ENCODE measurements at regions not wholly inside any gene's neighbourhood (a gene's known extent, or its start where the extent isn't known, plus 50 kb on each side); places are given as distances from the start of the nearest gene placed in this dataset.

DNA sequence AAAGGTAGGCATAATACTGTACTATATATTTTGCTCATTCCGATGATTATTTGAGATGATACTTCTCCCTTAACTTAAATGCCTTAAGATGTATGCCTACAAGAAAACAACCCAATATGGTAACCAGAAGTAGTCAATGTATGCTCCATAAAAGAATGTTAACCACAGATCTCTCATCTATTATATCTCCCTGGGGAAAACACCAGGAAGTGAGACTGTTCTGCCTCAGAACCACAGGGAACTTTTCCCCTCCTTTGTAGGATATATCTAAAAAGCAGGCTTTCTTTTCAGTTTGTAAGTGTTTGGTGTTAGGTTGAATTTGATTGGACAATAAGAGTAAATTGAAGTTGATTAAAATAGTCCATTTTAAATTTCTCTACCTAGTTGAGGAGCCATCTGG is 1160.5 kb upstream of the NXPH2 start:
- no peak for DNase-seq

- DNase-seq: no peak
These were observed 1145.7 kb upstream of the NXPH2 start for GRCh38 chr2:139925903-139926302.

DNA sequence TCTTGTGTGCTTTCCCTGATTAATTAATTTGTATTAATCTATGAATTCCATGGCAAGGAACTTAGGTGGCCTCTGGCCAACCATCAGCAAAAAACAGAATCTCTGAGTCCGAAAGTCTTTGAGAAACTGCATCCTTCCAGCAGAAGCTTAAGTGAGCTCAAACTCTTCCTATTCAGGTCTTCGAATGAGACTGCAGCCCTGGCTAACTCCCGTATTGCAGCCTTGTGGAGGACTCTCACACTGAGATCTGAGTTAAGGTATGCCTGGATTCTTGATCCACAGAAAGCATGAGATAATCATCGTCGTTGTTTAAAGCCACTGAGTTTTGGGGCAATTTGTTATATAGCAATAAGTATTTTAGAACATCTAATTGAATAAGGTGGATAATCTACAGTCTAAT is 1143.9 kb upstream of the NXPH2 start:
- DNase-seq: no peak

- no peak for DNase-seq
These were observed 1138.8 kb upstream of the NXPH2 start for GRCh38 chr2:139918982-139919381.

DNA sequence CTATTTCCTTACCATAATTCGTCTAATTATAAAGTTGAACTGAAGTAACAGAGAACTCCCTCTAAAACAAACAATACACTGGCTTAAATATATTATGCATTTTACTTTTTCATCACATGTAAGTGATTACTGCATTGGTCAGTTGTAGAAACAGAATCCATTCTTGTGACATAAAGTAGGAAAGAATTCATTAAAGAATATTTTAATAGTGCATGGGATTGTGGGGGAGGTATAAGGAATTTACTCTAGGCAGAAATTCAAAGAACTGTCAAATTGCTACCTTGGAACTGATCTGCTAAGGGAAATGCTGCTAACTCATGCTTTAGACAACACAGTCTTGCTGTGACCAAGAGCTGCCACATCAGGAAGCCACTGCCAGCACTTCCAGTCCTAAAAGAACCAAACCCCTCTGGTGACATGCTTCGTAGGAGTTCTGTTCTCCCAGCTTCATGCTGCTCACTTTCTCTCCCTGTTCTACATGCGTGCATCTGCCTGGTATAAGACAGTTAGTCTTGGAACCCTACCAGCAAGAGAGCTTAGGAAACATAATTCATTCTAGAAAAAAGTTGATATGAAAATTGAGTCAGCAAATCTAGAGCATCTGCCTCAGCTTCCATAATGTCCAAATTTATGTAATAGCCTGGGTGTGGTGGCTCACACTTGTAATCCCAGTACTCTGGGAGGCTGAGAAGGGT is 1137.6 kb upstream of the NXPH2 start:
- no peak for DNase-seq

GRCh38 chr2:139916822-139917221 is 1136.6 kb upstream of the NXPH2 start:
- no peak for DNase-seq

DNA sequence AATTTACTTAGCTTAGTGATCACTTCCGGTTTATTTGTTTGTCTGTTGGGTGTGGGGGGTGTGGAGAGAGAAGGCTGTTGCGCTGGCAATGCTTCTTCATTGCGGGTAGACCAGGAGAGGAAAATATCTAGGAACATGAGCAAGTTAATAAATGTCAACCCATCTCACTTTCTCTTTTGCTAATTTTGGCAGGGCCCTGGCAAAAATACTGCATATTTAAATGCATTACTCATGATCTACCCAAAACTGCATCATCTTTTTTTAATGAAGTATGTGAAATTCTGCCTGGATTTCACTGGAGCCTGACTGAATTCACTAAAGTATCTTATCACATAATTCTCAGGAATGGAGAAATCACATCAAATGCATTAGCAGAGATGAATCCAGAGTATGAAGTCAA is 1131.0 kb upstream of the NXPH2 start:
- no peak for DNase-seq

- no peak for DNase-seq
These were observed 1128.9 kb upstream of the NXPH2 start for GRCh38 chr2:139909136-139909535.

DNA sequence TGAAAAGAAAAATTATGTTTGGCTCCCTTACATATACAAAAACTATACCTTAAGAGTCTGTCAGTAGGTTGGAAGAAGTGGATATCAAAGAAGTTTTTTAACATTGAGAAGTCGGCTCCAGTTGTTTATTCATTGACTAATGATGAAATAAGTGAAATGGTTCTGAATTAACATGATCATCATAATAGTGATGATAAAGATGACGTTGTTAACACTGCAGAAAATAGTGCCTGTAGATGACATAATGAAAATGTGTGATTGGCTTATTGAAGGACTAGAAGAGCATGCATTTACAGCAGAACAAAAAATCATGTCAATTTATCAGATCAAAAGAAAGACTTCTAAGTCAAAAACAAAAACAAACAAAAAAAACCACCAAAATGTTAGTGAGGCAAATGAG is 1125.4 kb upstream of the NXPH2 start:
- no peak for DNase-seq

GRCh38 chr2:139891636-139892035 is 1111.4 kb upstream of the NXPH2 start:
- DNase-seq: no peak

DNA sequence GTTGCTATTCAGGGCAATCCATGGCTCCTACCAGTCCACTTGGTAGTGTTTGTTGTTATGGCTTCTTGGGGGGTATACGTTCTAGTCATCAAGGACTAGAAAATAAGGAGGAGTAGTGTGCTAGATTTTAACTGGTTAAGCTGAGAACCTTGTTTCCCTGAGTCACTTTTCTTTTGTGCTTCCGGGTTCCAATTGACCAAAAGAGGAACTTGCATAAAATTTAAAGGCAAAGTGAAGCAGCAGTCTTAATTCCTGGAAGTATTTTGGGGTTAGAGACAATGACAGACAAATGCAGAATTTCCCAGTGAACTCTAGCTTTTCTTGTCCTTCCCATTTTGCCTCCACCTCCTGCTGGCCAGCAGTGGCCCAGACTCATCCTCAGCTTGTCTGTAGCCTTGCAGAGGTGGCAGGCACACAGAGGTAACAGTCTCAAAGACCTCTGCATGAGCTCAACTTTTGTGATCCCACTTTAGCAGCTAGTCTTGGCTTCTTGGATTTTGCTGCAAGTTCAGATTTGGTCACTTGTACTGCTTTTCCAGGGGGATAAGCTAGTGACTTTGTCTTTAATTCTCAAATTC is 1105.8 kb upstream of the NXPH2 start:
- DNase-seq: no peak

- DNase-seq: no peak
These were observed 1096.8 kb upstream of the NXPH2 start for GRCh38 chr2:139876964-139877363.

- no peak for DNase-seq
These were observed 1096.1 kb upstream of the NXPH2 start for GRCh38 chr2:139876321-139876720.

- DNase-seq: no peak
These were observed 1092.3 kb upstream of the NXPH2 start for GRCh38 chr2:139872503-139872902.

DNA sequence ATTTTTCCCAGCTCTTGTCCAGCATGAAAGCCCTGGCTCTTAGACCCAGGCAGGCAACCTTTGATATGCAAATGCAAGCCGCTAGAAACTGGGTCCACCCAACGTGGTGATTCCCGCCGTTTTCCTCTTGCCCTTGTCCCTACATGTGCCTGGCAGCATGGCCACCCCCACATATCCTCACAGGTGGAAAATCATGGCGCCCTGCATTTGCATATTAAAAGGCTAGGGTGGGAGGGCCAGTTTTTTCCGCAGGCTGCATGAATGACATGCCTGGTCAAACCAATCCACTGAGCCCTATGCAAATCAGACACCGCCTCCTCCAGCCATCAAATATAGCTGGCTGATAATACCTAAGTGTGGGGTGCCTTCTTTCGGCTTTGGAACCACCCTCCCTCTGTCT is 1091.8 kb upstream of the NXPH2 start:
- no peak for DNase-seq

DNA sequence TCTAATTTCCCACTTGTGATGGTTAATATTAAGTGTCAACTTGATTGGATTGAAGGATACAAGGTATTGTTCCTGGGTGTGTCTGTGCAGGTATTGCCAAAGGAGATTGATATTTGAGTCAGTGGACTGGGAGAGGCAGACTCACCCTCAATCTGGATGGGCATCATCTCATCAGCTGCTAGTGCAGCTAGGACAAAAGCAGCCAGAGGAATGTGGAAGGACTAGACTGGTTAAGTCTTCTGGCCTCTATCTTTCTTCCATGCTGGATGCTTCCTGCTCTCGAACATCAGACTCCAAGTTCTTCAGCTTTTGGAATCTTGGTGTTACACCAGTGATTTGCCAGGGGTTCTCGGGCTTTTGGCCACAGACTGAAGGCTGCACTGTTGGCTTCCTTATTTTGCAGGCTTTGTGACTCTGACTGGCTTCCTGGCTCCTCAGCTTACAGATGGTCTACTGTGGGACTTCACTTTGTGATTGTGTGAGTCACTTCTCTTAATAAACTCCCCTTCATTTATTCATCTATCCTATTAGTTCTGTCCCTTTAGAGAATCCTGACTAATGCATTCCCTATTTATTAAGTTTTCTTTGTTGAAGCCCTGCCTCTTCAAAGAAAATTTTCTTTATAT is 1087.5 kb upstream of the NXPH2 start:
- no peak for DNase-seq

DNA sequence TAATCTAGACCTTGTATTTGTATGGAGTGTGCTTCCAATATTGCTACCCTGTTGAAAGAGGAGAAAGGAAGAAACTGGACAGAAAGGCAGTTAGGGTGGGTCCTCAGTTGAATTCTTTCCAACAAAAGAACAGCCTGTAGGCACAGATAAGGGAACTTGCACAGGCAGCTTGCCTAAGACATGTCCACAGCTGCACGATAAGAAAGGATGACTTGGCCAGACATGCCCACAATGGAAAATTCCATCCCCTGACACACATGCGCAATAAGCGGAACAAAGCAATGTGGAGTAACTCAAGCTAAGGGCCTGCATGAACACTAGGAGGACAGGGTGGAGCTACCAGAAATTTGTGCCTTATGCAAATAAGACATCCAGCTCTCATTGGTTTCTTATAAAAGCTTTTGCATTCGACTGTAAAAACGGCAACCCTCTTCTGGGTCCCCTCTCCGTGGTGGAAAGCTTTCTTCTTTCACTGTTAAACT is 1084.7 kb upstream of the NXPH2 start:
- DNase-seq: no peak

GRCh38 chr2:139854769-139855483 is 1074.7 kb upstream of the NXPH2 start:
- no peak for DNase-seq

- DNase-seq: no peak
These were observed 1070.2 kb upstream of the NXPH2 start for GRCh38 chr2:139850254-139850890.

DNA sequence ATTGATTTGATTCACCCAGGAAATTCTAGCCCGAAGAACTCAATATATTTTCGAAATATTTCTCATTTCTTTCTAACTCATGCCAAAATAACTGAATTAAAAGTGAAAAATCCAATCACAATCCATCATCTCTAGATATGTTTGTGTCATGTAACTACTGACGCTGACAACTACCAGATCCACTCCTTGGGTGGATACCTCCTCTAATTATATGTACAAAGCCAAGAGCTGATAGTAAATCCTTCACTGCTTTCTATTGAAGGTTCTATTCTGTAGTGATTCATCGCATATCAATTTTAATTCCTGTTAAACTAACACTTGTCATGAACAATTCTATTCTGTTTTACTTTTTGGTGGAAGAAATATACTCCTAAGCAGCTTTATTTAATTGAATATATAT is 1056.6 kb upstream of the NXPH2 start:
- DNase-seq: no peak

GRCh38 chr2:139835101-139835500 is 1054.9 kb upstream of the NXPH2 start:
- DNase-seq: no peak

DNA sequence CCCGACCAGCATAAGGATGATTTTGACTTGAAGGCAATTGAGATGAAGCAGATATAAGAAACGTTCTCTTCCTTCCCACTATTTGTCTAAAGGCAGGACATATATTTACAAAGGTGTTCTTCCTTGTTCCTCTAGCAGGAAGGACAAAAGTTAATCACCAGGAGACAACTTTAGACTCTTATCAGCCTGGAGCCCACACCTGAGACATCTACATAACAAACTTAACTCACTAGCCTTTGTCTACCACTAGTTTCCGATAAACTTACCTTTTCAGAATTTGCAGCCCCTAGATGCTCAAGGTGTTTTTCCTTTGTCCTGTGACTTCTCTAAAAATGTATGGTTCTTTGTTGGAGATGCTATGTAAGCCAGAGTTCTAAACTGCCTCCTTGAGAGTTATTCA is 1047.8 kb upstream of the NXPH2 start:
- DNase-seq: no peak

DNA sequence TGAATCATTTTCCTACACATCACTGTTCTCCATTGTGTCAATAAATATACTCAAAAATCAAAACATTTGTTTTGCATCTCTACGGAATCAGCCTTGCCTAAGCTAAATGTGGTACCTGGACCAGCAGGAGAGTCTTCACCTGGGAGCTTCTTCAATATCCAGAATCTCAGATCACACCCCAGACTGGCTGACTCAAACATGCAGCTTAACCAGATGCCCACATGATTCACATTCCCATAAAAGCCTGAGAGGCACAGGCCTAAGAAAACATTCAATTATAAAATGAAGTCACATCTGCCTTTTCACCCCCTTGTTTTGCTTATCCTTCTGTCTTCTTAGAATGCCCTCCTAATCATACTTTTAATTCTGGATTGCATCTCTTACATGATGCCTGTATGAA is 1045.5 kb upstream of the NXPH2 start:
- no peak for DNase-seq

Data from NCI-H524 treated with DMSO at 0.1 percent for 48 hours (cell line).